Activated naive CD4-positive, alpha-beta T cell treated with Interleukin-2 at 50 U/mL for 16 hours (primary cell): ENCODE measurements at regions not wholly inside any gene's neighbourhood (a gene's known extent, or its start where the extent isn't known, plus 50 kb on each side); places are given as distances from the start of the nearest gene placed in this dataset.
"Not testable (repeated sequence)": the region's sequence is repeated elsewhere in the genome, so short reads cannot be mapped to it uniquely, and the experiment has no call there.

ENCODE experiments used
- DNase-seq: peaks from one replicate; pipeline ENCODE4 v3.0.0-alpha.2; 2020

GRCh38 chr10:65753532-65753931 lies 1172.3 kb upstream of the LRRTM3 start:
- DNase-seq = no peak

- no peak for DNase-seq
Measured at GRCh38 chr10:65754112-65754511, 1171.7 kb upstream of the LRRTM3 start.

GRCh38 chr10:65762311-65762710 lies 1163.5 kb upstream of the LRRTM3 start:
- no peak for DNase-seq

- DNase-seq = no peak
Measured at GRCh38 chr10:65765006-65765541, 1160.8 kb upstream of the LRRTM3 start.

- DNase-seq = no peak
Measured at GRCh38 chr10:65769828-65770227, 1156.0 kb upstream of the LRRTM3 start.

GRCh38 chr10:65778753-65779152 lies 1147.1 kb upstream of the LRRTM3 start:
- DNase-seq = no peak

GRCh38 chr10:65779985-65780384 lies 1145.9 kb upstream of the LRRTM3 start:
- DNase-seq = no peak

- DNase-seq = no peak
Measured at GRCh38 chr10:65786279-65786678, 1139.6 kb upstream of the LRRTM3 start.

- no peak for DNase-seq
Measured at GRCh38 chr10:65787571-65787970, 1138.3 kb upstream of the LRRTM3 start.

GRCh38 chr10:65788271-65788670 lies 1137.6 kb upstream of the LRRTM3 start:
- DNase-seq = no peak

- DNase-seq = no peak
Measured at GRCh38 chr10:65791979-65792378, 1133.9 kb upstream of the LRRTM3 start.

- DNase-seq = no peak
Measured at GRCh38 chr10:65793738-65794425, 1132.0 kb upstream of the LRRTM3 start.

GRCh38 chr10:65794861-65795260 lies 1131.0 kb upstream of the LRRTM3 start:
- DNase-seq = not testable (repeated sequence)

GRCh38 chr10:65796472-65796871 lies 1129.4 kb upstream of the LRRTM3 start:
- no peak for DNase-seq

- DNase-seq = no peak
Measured at GRCh38 chr10:65798133-65798532, 1127.7 kb upstream of the LRRTM3 start.

GRCh38 chr10:65802391-65802790 lies 1123.4 kb upstream of the LRRTM3 start:
- DNase-seq = no peak

GRCh38 chr10:65805511-65805910 lies 1120.3 kb upstream of the LRRTM3 start:
- DNase-seq = no peak

GRCh38 chr10:65805993-65806392 lies 1119.8 kb upstream of the LRRTM3 start:
- no peak for DNase-seq

- no peak for DNase-seq
Measured at GRCh38 chr10:65808687-65809333, 1117.0 kb upstream of the LRRTM3 start.

- DNase-seq = no peak
Measured at GRCh38 chr10:65811931-65812525, 1113.8 kb upstream of the LRRTM3 start.

- DNase-seq = no peak
Measured at GRCh38 chr10:65816536-65816935, 1109.3 kb upstream of the LRRTM3 start.

GRCh38 chr10:65818990-65819389 lies 1106.8 kb upstream of the LRRTM3 start:
- no peak for DNase-seq

GRCh38 chr10:65827359-65827758 lies 1098.5 kb upstream of the LRRTM3 start:
- DNase-seq = no peak

GRCh38 chr10:65838811-65839210 lies 1087.0 kb upstream of the LRRTM3 start:
- no peak for DNase-seq
